A549 (cell line): ENCODE measurements at regions not wholly inside any gene's neighbourhood (a gene's known extent, or its start where the extent isn't known, plus 50 kb on each side); places are given as distances from the start of the nearest gene placed in this dataset.

Experiments
- CEBPB ChIP-seq, 2 experiments: fragments of >200 bp in 1 of 2; sonication (Bioruptor Twin) in 1 of 2; formaldehyde crosslinking in 1 of 2; IDR thresholded peaks; 2 replicates each; pipeline ENCODE4 v1.6.1; 2012 to 2016
- CTCF ChIP-seq: fragments of >200 bp; sonication (Bioruptor Twin); formaldehyde crosslinking; IDR thresholded peaks from 3 replicates; pipeline ENCODE4 v1.5.1; 2016
- JUN ChIP-seq, 2 experiments: fragments of >200 bp; sonication (Bioruptor Twin); formaldehyde crosslinking; IDR thresholded peaks; 2 replicates in 1 of 2; 3 replicates in 1 of 2; pipeline ENCODE4 v1.6.1; 2016 to 2017

- TF ChIP-seq CEBPB (IDR thresholded peaks at IDR 0.05) (no peak), CTCF (no peak), JUN (IDR thresholded peaks at IDR 0.05) (no peak)
These were observed 388.2 kb upstream of the NDST4 start for GRCh38 chr4:115501656-115502055.
